ENCODE measurements at regions not wholly inside any gene's neighbourhood (a gene's known extent, or its start where the extent isn't known, plus 50 kb on each side); places are given as distances from the start of the nearest gene placed in this dataset.
"Not testable (repeated sequence)": the region's sequence is repeated elsewhere in the genome, so short reads cannot be mapped to it uniquely, and the experiment has no call there.

- DNase-seq (ENCODE audit: low read depth) = no peak
Measured at GRCh38 chr17:45649796-45650195, 134.3 kb upstream of the CRHR1 start.

- no peak for DNase-seq (ENCODE audit: low read depth)
Measured at GRCh38 chr17:45650561-45650960, 133.6 kb upstream of the CRHR1 start.

GRCh38 chr17:45651145-45651709 lies 132.9 kb upstream of the CRHR1 start:
- no peak for DNase-seq (ENCODE audit: low read depth)

GRCh38 chr17:45653616-45654015 lies 130.5 kb upstream of the CRHR1 start:
- DNase-seq (ENCODE audit: low read depth) = no peak

GRCh38 chr17:45656527-45657181 lies 127.5 kb upstream of the CRHR1 start:
- DNase-seq (ENCODE audit: low read depth) = no peak

- DNase-seq (ENCODE audit: low read depth) = no peak
Measured at GRCh38 chr17:45660474-45660873, 123.6 kb upstream of the CRHR1 start.

GRCh38 chr17:45662432-45662831 lies 121.7 kb upstream of the CRHR1 start:
- no peak for DNase-seq (ENCODE audit: low read depth)

GRCh38 chr17:45663772-45664171 lies 120.3 kb upstream of the CRHR1 start:
- DNase-seq (ENCODE audit: low read depth) = no peak

GRCh38 chr17:45664921-45665320 lies 119.2 kb upstream of the CRHR1 start:
- DNase-seq (ENCODE audit: low read depth) = no peak

- DNase-seq (ENCODE audit: low read depth) = no peak
Measured at GRCh38 chr17:45666046-45666600, 118.0 kb upstream of the CRHR1 start.

- DNase-seq (ENCODE audit: low read depth) = no peak
Measured at GRCh38 chr17:45666641-45667040, 117.5 kb upstream of the CRHR1 start.

- no peak for DNase-seq (ENCODE audit: low read depth)
Measured at GRCh38 chr17:45667591-45668171, 116.4 kb upstream of the CRHR1 start.

- no peak for DNase-seq (ENCODE audit: low read depth)
Measured at GRCh38 chr17:45668316-45668715, 115.8 kb upstream of the CRHR1 start.

- DNase-seq (ENCODE audit: low read depth) = no peak
Measured at GRCh38 chr17:45672301-45672700, 111.8 kb upstream of the CRHR1 start.

- DNase-seq (ENCODE audit: low read depth) = no peak
Measured at GRCh38 chr17:45672792-45673191, 111.3 kb upstream of the CRHR1 start.

GRCh38 chr17:45673759-45674158 lies 110.4 kb upstream of the CRHR1 start:
- DNase-seq (ENCODE audit: low read depth) = not testable (repeated sequence)

GRCh38 chr17:45675012-45675411 lies 109.1 kb upstream of the CRHR1 start:
- no peak for DNase-seq (ENCODE audit: low read depth)

GRCh38 chr17:45675892-45676291 lies 108.2 kb upstream of the CRHR1 start:
- DNase-seq (ENCODE audit: low read depth) = no peak

- no peak for DNase-seq (ENCODE audit: low read depth)
Measured at GRCh38 chr17:45676695-45677094, 107.4 kb upstream of the CRHR1 start.

- no peak for DNase-seq (ENCODE audit: low read depth)
Measured at GRCh38 chr17:45677770-45678169, 106.3 kb upstream of the CRHR1 start.

GRCh38 chr17:45679426-45679825 lies 104.7 kb upstream of the CRHR1 start:
- no peak for DNase-seq (ENCODE audit: low read depth)

- DNase-seq (ENCODE audit: low read depth) = no peak
Measured at GRCh38 chr17:45680360-45680759, 103.8 kb upstream of the CRHR1 start.

GRCh38 chr17:45681706-45682105 lies 102.4 kb upstream of the CRHR1 start:
- no peak for DNase-seq (ENCODE audit: low read depth)

GRCh38 chr17:45686250-45686649 lies 97.9 kb upstream of the CRHR1 start:
- DNase-seq (ENCODE audit: low read depth) = no peak
